ENCODE measurements at regions not wholly inside any gene's neighbourhood (a gene's known extent, or its start where the extent isn't known, plus 50 kb on each side); places are given as distances from the start of the nearest gene placed in this dataset.

DNA sequence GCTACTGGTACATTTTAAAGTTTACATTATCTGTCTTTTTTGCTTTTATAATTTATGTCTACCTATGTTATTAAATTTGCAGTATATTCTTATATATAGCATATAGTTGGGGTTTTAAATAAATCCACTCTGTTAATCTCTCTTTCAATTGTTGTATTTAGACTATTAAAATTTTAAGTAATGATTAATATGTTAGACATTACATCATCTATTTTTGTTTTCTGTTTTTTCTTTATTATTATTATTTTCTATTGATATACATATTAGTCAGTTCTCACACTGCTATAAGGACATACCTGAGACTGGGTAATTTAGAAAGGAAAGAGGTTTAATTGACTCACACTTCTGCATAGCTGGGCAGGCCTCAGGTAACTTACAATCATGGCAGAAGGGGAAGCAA, 1338.2 kb upstream of the GJE1 start:
- no peak for TF ChIP-seq CTCF (IDR thresholded peaks at IDR 0.05; ENCODE audit: insufficient read depth, low read length, poor library complexity, severe bottlenecking)
- no peak for TF ChIP-seq EZH2phosphoT487 (conservative IDR thresholded peaks at IDR 0.05; ENCODE audit: low read length)
